Heart left ventricle (tissue), 16 donors: ENCODE measurements at regions not wholly inside any gene's neighbourhood (a gene's known extent, or its start where the extent isn't known, plus 50 kb on each side); places are given as distances from the start of the nearest gene placed in this dataset.

Experiments
- ATAC-seq, 4 donors: fragments of 200-7000 bp; cut with Tn5 transposase; one replicate each; pipeline ENCODE4 v1.9.1; 2020 to 2022; ENCODE audit warnings: moderate library complexity in 4 of 4, mild to moderate bottlenecking in 3 of 4, moderate number of reproducible peaks in 1 of 4
- DNase-seq, 5 donors: peaks; one replicate each; pipeline ENCODE4 v3.0.0-alpha.2; 2020
- H3K27ac ChIP-seq, 12 donors: fragments of 200-600 bp; sonication (generic) in 4 of 12; one replicate each; pipeline versions ENCODE4 v1.5.0 to v1.8.0; 2016 to 2022; ENCODE audit warnings: mild to moderate bottlenecking in 2 of 12
- H3K27me3 ChIP-seq, 9 donors: fragments of 200-600 bp; sonication (generic) in 2 of 9; one replicate each; pipeline versions ENCODE4 v1.5.1 to v1.8.0; 2016 to 2022; ENCODE audit warnings: mild to moderate bottlenecking in 3 of 9
- H3K36me3 ChIP-seq, 9 donors: fragments of 200-600 bp; sonication (generic) in 2 of 9; one replicate each; pipeline versions ENCODE4 v1.5.0 to v1.8.0; 2018 to 2022; ENCODE audit warnings: mild to moderate bottlenecking in 2 of 9
- H3K4me1 ChIP-seq, 12 donors: fragments of 200-600 bp; sonication (generic) in 4 of 12; one replicate each; pipeline versions ENCODE4 v1.5.0 to v1.8.0; 2016 to 2022; ENCODE audit warnings: mild to moderate bottlenecking in 3 of 12
- H3K4me3 ChIP-seq, 12 donors: fragments of 200-600 bp; sonication (generic) in 4 of 12; one replicate each; pipeline versions ENCODE4 v1.5.0 to v1.8.0; 2017 to 2022; ENCODE audit warnings: mild to moderate bottlenecking in 9 of 12, moderate library complexity in 4 of 12
- H3K9me3 ChIP-seq, 12 donors: fragments of 200-600 bp; sonication (generic) in 4 of 12; one replicate each; pipeline versions ENCODE4 v1.5.0 to v1.8.0; 2016 to 2022; ENCODE audit warnings: mild to moderate bottlenecking in 1 of 12
- POLR2A ChIP-seq, 2 donors: fragments of 450-650 bp; IDR thresholded peaks; one replicate each; pipeline ENCODE4 v1.6.1; 2017; ENCODE audit warnings: antibody characterized with exemption in 2 of 2, mild to moderate bottlenecking in 2 of 2, moderate library complexity in 2 of 2
- WGBS, 4 donors: extraction: QIAGEN DNeasy Blood & Tissue Kit in 2 of 4; methylation state at CpG; one replicate each; pipeline versions ENCODE4 v1.1.5 to v1.1.7; 2013 to 2018; 5-methylcytosine and 5-hydroxymethylcytosine counted together
- intact Hi-C, 10 donors: fragments of 100-400 bp; cut with DNase I; formaldehyde crosslinking; loops; one replicate each; pipeline versions ENCODE4 v1.11.1 to v1.14.2; 2022
- TF ChIP-seq, protein P1 (sequence below), 12 donors: fragments of 200-600 bp; sonication (generic) in 4 of 12; IDR thresholded peaks; one replicate each; pipeline versions ENCODE4 v1.5.0 to v1.8.0; 2018 to 2022; ENCODE audit warnings: antibody characterized with exemption in 12 of 12, mild to moderate bottlenecking in 5 of 12
- donor health status: ischemic (EF 13 %, LVEDD 7.1; RV severe dilation, severe dysfunction).
- donor health status: healthy with polysubstance abuse.
- donor health status: DM: no; HTN: yes; CAD: no.
- donor health status: DM: no; HTN: no; CAD: no.
- donor health status: ischemic (EF 25% LVEDD 6.9; RV normal size, moderate dysfunction).
- donor health status: ischemic (EF 25% LVEDD 5.7; RV mildly dilated, moderate dysfunction).
- donor health status: healthy.
- donor health status: DM: yes; HTN: yes; CAD: no.
- donor health status: ischemic (EF 35%, LVEDD 5.7; RV mildly dilated, moderate dysfunction).
- donor health status: nonischemic (EF 11% LVEDD 7.7; RV severe dilation, severe dysfunction).
- donor health status: DM: yes; HTN: yes; CAD: no.
- donor health status: PGD.
- donor health status: ischemic (EF 29% LVEDD 5.4; RV normal size, mild dysfunction).
- donor health status: nonischemic (EF 23%, LVEDD 6.1; RV moderate dilation, normal function).

GRCh38 chr5:14082973-14083372, 60.2 kb upstream of the TRIO start:
- TF ChIP-seq POLR2A (IDR thresholded peaks at IDR 0.05): no peak
- TF ChIP-seq, protein P1, sequence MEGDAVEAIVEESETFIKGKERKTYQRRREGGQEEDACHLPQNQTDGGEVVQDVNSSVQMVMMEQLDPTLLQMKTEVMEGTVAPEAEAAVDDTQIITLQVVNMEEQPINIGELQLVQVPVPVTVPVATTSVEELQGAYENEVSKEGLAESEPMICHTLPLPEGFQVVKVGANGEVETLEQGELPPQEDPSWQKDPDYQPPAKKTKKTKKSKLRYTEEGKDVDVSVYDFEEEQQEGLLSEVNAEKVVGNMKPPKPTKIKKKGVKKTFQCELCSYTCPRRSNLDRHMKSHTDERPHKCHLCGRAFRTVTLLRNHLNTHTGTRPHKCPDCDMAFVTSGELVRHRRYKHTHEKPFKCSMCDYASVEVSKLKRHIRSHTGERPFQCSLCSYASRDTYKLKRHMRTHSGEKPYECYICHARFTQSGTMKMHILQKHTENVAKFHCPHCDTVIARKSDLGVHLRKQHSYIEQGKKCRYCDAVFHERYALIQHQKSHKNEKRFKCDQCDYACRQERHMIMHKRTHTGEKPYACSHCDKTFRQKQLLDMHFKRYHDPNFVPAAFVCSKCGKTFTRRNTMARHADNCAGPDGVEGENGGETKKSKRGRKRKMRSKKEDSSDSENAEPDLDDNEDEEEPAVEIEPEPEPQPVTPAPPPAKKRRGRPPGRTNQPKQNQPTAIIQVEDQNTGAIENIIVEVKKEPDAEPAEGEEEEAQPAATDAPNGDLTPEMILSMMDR (IDR thresholded peaks at IDR 0.05): no peak
- H3K27me3 ChIP-seq: no peaks in the 10 kb centered on the region
- ATAC-seq (no peak), DNase-seq (no peak)
- no peaks in the 10 kb centered on the region for H3K9me3 ChIP-seq
- intact Hi-C loops: no loop called here
- H3K36me3 ChIP-seq: no peaks in the 10 kb centered on the region
- no peak overlapping the region for H3K27ac ChIP-seq
- no peaks in the 10 kb centered on the region for H3K4me1 ChIP-seq
- 93 to 100% (median 94%) methylated on average over 2 of the region's 2 CpGs for WGBS, 4 donors
- H3K4me3 ChIP-seq: no peak overlapping the region

GRCh38 chr5:14082523-14082922, 60.6 kb upstream of the TRIO start:
- ATAC-seq (no peak), DNase-seq (no peak)
- H3K27ac ChIP-seq: no peak overlapping the region
- no peak for TF ChIP-seq POLR2A (IDR thresholded peaks at IDR 0.05)
- TF ChIP-seq, protein P1 (IDR thresholded peaks at IDR 0.05): no peak
- H3K9me3 ChIP-seq: no peaks in the 10 kb centered on the region
- WGBS, 4 donors: 64 to 89% (median 80%) methylated on average over 4 of the region's 4 CpGs
- H3K4me1 ChIP-seq: no peaks in the 10 kb centered on the region
- no peaks in the 10 kb centered on the region for H3K36me3 ChIP-seq
- H3K4me3 ChIP-seq: no peak overlapping the region
- no peaks in the 10 kb centered on the region for H3K27me3 ChIP-seq
- intact Hi-C loops: no loop called here

DNA sequence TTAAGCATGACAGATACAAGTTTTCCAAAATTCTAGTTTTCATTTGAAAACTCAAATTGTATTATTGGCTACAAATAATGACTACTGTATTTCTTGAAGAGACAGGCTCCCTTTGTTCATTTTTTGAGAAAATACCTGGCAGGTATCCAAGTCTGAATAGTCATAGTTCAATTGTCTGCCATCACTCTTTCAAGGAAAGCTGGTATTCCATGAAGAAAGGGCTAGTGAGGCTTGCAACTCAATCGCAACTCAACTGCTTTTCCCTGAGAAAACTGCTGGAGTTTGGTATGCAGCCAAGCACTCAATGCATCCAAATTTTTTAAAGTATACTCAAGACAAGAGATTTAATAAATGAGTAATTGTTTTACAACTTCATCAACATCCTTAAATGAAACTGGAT, 61.4 kb upstream of the TRIO start:
- no peaks in the 10 kb centered on the region for H3K36me3 ChIP-seq
- H3K27ac ChIP-seq: no peak overlapping the region
- intact Hi-C loops: no loop called here
- 43 to 61% (median 55%) methylated on average over 1 of the region's 1 CpG for WGBS, 4 donors
- ATAC-seq (no peak), DNase-seq (no peak)
- H3K9me3 ChIP-seq: no peaks in the 10 kb centered on the region
- H3K4me1 ChIP-seq: no peaks in the 10 kb centered on the region
- no peak overlapping the region for H3K4me3 ChIP-seq
- no peaks in the 10 kb centered on the region for H3K27me3 ChIP-seq
- TF ChIP-seq, protein P1 (IDR thresholded peaks at IDR 0.05): no peak
- TF ChIP-seq POLR2A (IDR thresholded peaks at IDR 0.05): no peak

DNA sequence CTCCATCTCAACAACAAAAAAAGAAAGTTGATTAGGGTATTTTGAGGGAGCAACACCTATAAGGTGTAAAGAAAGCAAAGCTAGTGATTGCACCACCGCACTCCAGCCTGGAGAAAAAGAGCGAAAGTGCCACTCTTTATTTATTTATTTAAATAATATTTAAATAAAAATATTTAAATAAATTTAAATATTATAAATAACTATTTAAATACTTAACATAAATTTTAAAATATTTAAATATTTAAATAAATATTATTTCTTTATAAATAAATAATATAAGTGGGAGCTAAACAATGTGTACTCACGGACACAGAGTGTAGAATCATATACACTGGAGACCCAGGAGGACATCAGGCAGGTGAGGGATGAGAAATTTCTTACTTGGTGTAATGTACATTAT, 64.4 kb upstream of the TRIO start:
- H3K4me1 ChIP-seq: no peaks in the 10 kb centered on the region
- H3K9me3 ChIP-seq: no peaks in the 10 kb centered on the region
- TF ChIP-seq, protein P1 (IDR thresholded peaks at IDR 0.05): no peak
- TF ChIP-seq POLR2A (IDR thresholded peaks at IDR 0.05): no peak
- DNase-seq (no peak), ATAC-seq (no peak)
- H3K4me3 ChIP-seq: no peak overlapping the region
- H3K27me3 ChIP-seq: no peaks in the 10 kb centered on the region
- H3K27ac ChIP-seq: no peak overlapping the region
- no peaks in the 10 kb centered on the region for H3K36me3 ChIP-seq
- intact Hi-C loops: no loop called here
- WGBS, 4 donors: 95 to 98% (median 98%) methylated on average over 3 of the region's 3 CpGs
